G401.6 (cell line): ENCODE measurements at regions not wholly inside any gene's neighbourhood (a gene's known extent, or its start where the extent isn't known, plus 50 kb on each side); places are given as distances from the start of the nearest gene placed in this dataset.
"Not testable (repeated sequence)": the region's sequence is repeated elsewhere in the genome, so short reads cannot be mapped to it uniquely, and the experiment has no call there.

Experiments
- FAIRE-seq: peaks from 2 replicates; lab custom pipeline; 2012; peaks lifted over from hg19 to GRCh38; lab: Jason Lieb, UNC

GRCh38 chr17:45554479-45554878, 64.0 kb upstream of the PLEKHM1 start:
- FAIRE-seq = not testable (repeated sequence)

- FAIRE-seq = not testable (repeated sequence)
Observed at GRCh38 chr17:45558821-45559220, 68.3 kb upstream of the PLEKHM1 start.

GRCh38 chr17:45562868-45563267, 72.3 kb upstream of the PLEKHM1 start:
- FAIRE-seq = not testable (repeated sequence)

- FAIRE-seq = not testable (repeated sequence)
Observed at GRCh38 chr17:45563283-45563682, 72.8 kb upstream of the PLEKHM1 start.

- FAIRE-seq = not testable (repeated sequence)
Observed at GRCh38 chr17:45568275-45568674, 77.8 kb upstream of the PLEKHM1 start.

GRCh38 chr17:45573326-45573725, 82.8 kb upstream of the PLEKHM1 start:
- not testable (repeated sequence) for FAIRE-seq

- no peak for FAIRE-seq
Observed at GRCh38 chr17:45573924-45574770, 83.6 kb upstream of the PLEKHM1 start.

- FAIRE-seq = no peak
Observed at GRCh38 chr17:45575126-45575885, 84.8 kb upstream of the PLEKHM1 start.

- not testable (repeated sequence) for FAIRE-seq
Observed at GRCh38 chr17:45576527-45577307, 86.2 kb upstream of the PLEKHM1 start.

- no peak for FAIRE-seq
Observed at GRCh38 chr17:45577571-45578279, 87.2 kb upstream of the PLEKHM1 start.

GRCh38 chr17:45578516-45579455, 88.3 kb upstream of the PLEKHM1 start:
- FAIRE-seq = no peak

- FAIRE-seq = no peak
Observed at GRCh38 chr17:45579529-45580495, 89.3 kb upstream of the PLEKHM1 start.

GRCh38 chr17:45580924-45581323, 90.4 kb upstream of the PLEKHM1 start:
- FAIRE-seq = no peak

GRCh38 chr17:45581860-45582259, 91.3 kb upstream of the PLEKHM1 start:
- no peak for FAIRE-seq

- FAIRE-seq = no peak
Observed at GRCh38 chr17:45584092-45585036, 93.8 kb upstream of the PLEKHM1 start.

GRCh38 chr17:45585037-45585733, 94.7 kb upstream of the PLEKHM1 start:
- FAIRE-seq = not testable (repeated sequence)

GRCh38 chr17:45585794-45586650, 95.5 kb upstream of the PLEKHM1 start:
- FAIRE-seq = not testable (repeated sequence)
